ENCODE measurements at regions not wholly inside any gene's neighbourhood (a gene's known extent, or its start where the extent isn't known, plus 50 kb on each side); places are given as distances from the start of the nearest gene placed in this dataset.

DNA sequence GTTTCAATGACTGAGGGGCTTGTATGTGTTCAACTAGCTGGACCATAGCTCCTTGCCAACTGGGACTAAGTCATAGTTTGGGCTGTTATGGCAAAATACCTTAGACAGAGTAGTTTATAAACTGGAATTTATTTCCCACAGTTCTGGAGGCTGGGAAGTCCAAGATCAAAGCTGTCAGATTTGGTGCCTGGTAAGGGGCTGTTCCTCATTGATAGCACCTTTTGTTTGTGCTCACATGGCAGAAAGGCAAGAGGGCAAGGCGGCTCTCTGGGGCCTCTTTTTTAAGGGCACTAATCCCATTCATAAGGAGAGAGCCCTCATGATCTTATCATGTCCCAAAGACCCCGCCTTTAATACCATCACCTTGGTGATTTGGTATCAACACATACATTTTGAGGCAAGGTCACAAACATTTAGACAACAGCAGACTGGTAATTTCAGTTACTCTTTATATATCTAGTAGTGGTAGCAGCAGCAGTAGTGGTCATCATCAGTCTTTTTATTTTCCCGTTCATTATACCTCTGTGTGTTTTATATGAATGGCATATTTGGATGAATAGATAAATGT, 477.0 kb downstream of the CCDC171 start:
- H3K4me1 ChIP-seq (ENCODE audit: control insufficient read depth, extremely low read depth, insufficient read depth, low read length), result peaks cover 16% of the 10 kb centered on the region
- dilution Hi-C loops (cut with MboI; ENCODE audit: extremely low pct_ligation_motif_present, low sequenced_read_pairs), result no loop called here
- H3K4me3 ChIP-seq (ENCODE audit: control insufficient read depth in 2 of 3, extremely low read depth in 1 of 3, insufficient read depth in 2 of 3, low read depth in 1 of 3, low read length in 3 of 3), result no peak overlapping the region
- H2AFZ ChIP-seq (ENCODE audit: control insufficient read depth, low read length), result no peak overlapping the region
- H3K9me1 ChIP-seq (ENCODE audit: control insufficient read depth, extremely low read depth, insufficient read depth, low read length), result no peaks in the 10 kb centered on the region
- H4K20me1 ChIP-seq (ENCODE audit: control insufficient read depth, extremely low read depth, insufficient read depth, low read length), result no peaks in the 10 kb centered on the region
- no peaks in the 10 kb centered on the region for H3K27me3 ChIP-seq (ENCODE audit: control insufficient read depth, extremely low read depth, insufficient read depth, low read length)
- no peaks in the 10 kb centered on the region for H3K9me3 ChIP-seq (ENCODE audit: control insufficient read depth, low read depth, low read length)
- H3K27ac ChIP-seq (ENCODE audit: control insufficient read depth, insufficient read depth, low read length), result no peak overlapping the region
- H3K4me2 ChIP-seq (ENCODE audit: control insufficient read depth, extremely low read depth, insufficient read depth, low read depth, low read length), result no peak overlapping the region
- H3K79me2 ChIP-seq (ENCODE audit: control insufficient read depth, insufficient read depth, low read length), result no peaks in the 10 kb centered on the region
- no peaks in the 10 kb centered on the region for H3K36me3 ChIP-seq (ENCODE audit: control insufficient read depth in 2 of 2, extremely low read depth in 1 of 2, insufficient read depth in 2 of 2, low read length in 2 of 2)
- no peak for TF ChIP-seq EZH2 (IDR thresholded peaks at IDR 0.05; ENCODE audit: low read length)
- TF ChIP-seq, protein P1, sequence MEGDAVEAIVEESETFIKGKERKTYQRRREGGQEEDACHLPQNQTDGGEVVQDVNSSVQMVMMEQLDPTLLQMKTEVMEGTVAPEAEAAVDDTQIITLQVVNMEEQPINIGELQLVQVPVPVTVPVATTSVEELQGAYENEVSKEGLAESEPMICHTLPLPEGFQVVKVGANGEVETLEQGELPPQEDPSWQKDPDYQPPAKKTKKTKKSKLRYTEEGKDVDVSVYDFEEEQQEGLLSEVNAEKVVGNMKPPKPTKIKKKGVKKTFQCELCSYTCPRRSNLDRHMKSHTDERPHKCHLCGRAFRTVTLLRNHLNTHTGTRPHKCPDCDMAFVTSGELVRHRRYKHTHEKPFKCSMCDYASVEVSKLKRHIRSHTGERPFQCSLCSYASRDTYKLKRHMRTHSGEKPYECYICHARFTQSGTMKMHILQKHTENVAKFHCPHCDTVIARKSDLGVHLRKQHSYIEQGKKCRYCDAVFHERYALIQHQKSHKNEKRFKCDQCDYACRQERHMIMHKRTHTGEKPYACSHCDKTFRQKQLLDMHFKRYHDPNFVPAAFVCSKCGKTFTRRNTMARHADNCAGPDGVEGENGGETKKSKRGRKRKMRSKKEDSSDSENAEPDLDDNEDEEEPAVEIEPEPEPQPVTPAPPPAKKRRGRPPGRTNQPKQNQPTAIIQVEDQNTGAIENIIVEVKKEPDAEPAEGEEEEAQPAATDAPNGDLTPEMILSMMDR (optimal IDR thresholded peaks at IDR 0.05 in 1 of 3, IDR thresholded peaks at IDR 0.05 in 1 of 3, conservative IDR thresholded peaks at IDR 0.05 in 1 of 3; ENCODE audit: extremely low read depth in 1 of 3, insufficient read depth in 2 of 3, low read length in 3 of 3), result no peak
- H3K9ac ChIP-seq (ENCODE audit: control insufficient read depth, extremely low read depth, insufficient read depth, low read length), result no peak overlapping the region
- FAIRE-seq, result peak; percentile 65
- no peak for DNase-seq (ENCODE audit: low read depth, low spot score)

DNA sequence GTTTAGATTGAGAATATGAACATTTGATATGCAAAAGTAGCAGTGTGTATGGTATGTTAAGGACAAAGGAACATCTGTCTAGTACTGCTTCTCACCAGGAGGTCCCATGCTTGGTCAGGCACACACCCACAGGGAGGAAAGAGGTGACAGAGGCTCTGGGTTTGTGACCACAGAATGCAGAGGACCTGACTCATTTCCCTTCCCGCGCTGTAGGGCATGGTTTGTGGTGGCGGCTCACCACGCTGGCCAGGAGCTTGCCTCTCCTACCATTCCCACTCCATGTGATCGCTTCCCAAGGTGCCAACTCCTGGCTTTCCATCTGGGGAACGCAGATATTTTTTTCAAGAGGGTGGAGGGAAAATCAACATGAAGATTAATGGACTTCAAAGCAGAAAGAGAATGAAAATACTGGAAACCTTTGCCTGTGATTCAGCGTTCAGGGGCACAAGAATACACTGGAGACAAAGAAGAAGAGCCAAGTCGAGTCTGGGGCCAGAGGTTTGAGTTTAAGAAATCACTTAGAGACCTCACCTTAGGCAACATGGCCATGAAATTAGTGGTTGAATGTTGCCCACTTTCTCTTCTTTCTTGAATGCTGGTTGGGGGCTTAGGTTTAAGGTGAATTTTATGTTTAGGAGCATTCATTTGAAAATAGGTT, 477.8 kb downstream of the CCDC171 start:
- no peak overlapping the region for H3K4me3 ChIP-seq (ENCODE audit: control insufficient read depth in 2 of 3, extremely low read depth in 1 of 3, insufficient read depth in 2 of 3, low read depth in 1 of 3, low read length in 3 of 3)
- no peaks in the 10 kb centered on the region for H4K20me1 ChIP-seq (ENCODE audit: control insufficient read depth, extremely low read depth, insufficient read depth, low read length)
- H3K9ac ChIP-seq (ENCODE audit: control insufficient read depth, extremely low read depth, insufficient read depth, low read length), result no peak overlapping the region
- DNase-seq (ENCODE audit: low read depth, low spot score) (peak; percentile 68), FAIRE-seq (peak; percentile 98)
- H2AFZ ChIP-seq (ENCODE audit: control insufficient read depth, low read length), result no peak overlapping the region
- no peaks in the 10 kb centered on the region for H3K27me3 ChIP-seq (ENCODE audit: control insufficient read depth, extremely low read depth, insufficient read depth, low read length)
- TF ChIP-seq, protein P1 (optimal IDR thresholded peaks at IDR 0.05 in 1 of 3, IDR thresholded peaks at IDR 0.05 in 1 of 3, conservative IDR thresholded peaks at IDR 0.05 in 1 of 3; ENCODE audit: extremely low read depth in 1 of 3, insufficient read depth in 2 of 3, low read length in 3 of 3), result no peak
- no peak for TF ChIP-seq EZH2 (IDR thresholded peaks at IDR 0.05; ENCODE audit: low read length)
- H3K9me1 ChIP-seq (ENCODE audit: control insufficient read depth, extremely low read depth, insufficient read depth, low read length), result no peaks in the 10 kb centered on the region
- no peaks in the 10 kb centered on the region for H3K36me3 ChIP-seq (ENCODE audit: control insufficient read depth in 2 of 2, extremely low read depth in 1 of 2, insufficient read depth in 2 of 2, low read length in 2 of 2)
- peaks cover 16% of the 10 kb centered on the region for H3K4me1 ChIP-seq (ENCODE audit: control insufficient read depth, extremely low read depth, insufficient read depth, low read length)
- no peaks in the 10 kb centered on the region for H3K9me3 ChIP-seq (ENCODE audit: control insufficient read depth, low read depth, low read length)
- no peak overlapping the region for H3K27ac ChIP-seq (ENCODE audit: control insufficient read depth, insufficient read depth, low read length)
- no peak overlapping the region for H3K4me2 ChIP-seq (ENCODE audit: control insufficient read depth, extremely low read depth, insufficient read depth, low read depth, low read length)
- dilution Hi-C loops (cut with MboI; ENCODE audit: extremely low pct_ligation_motif_present, low sequenced_read_pairs), result no loop called here
- no peaks in the 10 kb centered on the region for H3K79me2 ChIP-seq (ENCODE audit: control insufficient read depth, insufficient read depth, low read length)
